Endometrium (tissue), 2 donors: ENCODE measurements at regions not wholly inside any gene's neighbourhood (a gene's known extent, or its start where the extent isn't known, plus 50 kb on each side); places are given as distances from the start of the nearest gene placed in this dataset.
"Not testable (repeated sequence)": the region's sequence is repeated elsewhere in the genome, so short reads cannot be mapped to it uniquely, and the experiment has no call there.

Experiments
- FAIRE-seq: peaks from 2 replicates; lab custom pipeline; 2012; peaks lifted over from hg19 to GRCh38; lab: Jason Lieb, UNC
- donor health status: control.
- donor health status: control.

DNA sequence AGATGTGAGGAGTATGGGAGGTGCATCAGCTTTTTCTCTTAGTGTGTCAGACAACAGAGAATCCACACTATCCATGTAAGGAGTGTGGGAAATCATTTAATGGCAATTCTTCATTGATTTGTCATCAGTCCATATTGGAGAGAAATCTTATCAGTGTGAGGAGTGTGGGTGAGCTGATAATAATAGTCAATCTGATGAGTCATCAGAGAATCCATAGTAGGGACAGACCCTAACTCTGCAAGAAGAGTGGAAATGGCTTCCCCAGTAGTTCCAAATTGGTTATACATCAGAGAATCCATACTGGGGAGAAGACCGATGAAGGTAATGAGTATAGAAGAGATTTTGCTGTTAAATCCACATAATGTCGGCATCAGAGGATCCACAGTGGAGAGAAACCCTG, 150.5 kb upstream of the THUMPD2 start:
- FAIRE-seq, result no peak

DNA sequence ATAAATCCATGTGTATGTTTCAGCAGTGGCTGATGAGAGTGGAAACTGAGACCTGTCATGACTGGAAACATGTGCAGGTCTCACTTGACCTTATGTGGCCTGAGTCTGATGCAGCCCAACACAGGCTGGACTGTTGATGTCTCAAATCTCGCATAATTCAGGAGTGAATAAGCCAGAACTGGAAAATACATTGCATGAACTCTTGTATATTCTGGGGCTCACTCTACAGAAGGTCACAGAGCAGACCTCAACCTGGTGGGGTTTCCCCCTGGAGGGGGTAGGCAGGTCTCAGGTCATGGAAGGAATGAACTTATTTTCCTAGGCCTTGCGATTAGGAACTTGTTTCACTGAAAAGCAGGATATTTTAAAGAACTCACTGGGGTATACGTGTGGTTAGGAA, 146.3 kb upstream of the THUMPD2 start:
- FAIRE-seq, result no peak

DNA sequence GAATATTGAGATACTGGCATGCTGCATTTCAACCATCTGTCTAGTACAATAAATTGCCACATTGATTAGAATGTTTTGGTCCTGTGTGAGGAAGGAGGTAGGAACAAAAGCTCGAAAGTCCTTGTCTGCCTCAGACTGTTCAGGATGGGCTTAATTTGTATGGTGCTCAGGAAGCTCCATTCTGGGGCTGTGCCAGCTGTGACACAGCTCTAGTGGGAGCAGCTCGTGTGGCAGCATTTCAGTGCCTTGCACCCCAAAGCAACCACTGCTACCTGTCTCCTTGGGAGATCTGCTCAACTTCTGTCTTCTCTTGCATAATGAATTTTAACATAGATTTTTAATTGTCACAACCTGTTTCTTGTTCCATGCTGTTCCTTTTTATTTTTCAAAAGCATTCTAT, 144.4 kb upstream of the THUMPD2 start:
- no peak for FAIRE-seq

DNA sequence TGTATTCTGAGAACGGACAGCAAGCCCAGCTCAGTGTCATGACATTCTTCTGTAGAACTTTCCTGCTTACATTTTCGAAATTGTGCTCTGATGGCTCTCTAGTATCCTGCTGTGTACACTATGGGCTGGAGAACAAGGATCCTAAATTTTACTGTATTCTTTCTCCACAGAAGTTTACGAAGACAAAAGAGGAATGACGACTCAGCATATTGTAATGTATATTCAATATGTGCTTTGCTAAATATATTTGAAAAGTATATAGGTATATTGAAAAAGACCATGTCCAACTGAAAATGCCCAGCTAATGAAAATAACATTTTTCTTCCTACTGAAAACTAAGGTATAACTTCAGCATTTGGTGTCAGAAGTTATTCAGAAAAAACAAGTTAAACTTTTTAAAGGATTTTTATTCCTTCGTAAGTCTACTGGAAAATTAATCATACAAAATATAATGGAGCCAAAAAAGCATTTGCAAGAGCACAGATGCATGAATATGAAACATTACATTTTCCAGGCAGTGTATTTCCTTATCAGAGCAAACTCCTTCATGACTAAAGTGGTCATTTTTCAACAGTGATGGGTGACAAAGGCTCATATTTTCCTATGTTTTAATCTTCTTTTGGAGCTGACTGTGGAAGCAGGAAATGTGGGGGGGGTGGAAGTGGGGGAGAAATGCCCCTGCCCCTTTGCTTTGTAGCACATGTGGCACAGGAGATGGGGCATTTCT, 143.8 kb upstream of the THUMPD2 start:
- FAIRE-seq, result no peak

DNA sequence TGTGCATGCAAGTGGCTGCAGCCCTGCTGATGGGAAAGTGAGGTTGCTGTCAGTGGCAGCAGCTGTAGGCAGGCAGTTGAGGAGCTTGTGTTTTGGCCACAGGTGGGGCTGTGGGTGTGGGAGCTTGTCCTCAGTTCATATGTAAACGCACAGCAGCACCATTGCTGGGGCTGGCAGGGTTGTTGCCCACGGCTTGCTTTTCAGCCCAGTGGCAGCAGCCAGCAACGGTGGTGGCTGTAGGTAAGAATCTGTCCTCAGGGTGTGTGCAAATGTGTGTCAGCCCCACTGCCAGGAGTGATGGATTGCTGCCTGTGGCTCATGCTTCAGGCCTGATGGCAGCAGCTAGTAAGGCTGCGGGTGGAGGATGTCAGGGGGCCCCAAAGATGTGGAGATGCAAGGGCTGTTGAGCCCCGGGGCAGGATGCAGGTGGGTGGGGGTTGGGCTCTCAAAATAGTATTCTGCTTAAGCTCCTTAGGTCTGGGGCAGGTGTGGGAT, 141.3 kb upstream of the THUMPD2 start:
- FAIRE-seq, result no peak

DNA sequence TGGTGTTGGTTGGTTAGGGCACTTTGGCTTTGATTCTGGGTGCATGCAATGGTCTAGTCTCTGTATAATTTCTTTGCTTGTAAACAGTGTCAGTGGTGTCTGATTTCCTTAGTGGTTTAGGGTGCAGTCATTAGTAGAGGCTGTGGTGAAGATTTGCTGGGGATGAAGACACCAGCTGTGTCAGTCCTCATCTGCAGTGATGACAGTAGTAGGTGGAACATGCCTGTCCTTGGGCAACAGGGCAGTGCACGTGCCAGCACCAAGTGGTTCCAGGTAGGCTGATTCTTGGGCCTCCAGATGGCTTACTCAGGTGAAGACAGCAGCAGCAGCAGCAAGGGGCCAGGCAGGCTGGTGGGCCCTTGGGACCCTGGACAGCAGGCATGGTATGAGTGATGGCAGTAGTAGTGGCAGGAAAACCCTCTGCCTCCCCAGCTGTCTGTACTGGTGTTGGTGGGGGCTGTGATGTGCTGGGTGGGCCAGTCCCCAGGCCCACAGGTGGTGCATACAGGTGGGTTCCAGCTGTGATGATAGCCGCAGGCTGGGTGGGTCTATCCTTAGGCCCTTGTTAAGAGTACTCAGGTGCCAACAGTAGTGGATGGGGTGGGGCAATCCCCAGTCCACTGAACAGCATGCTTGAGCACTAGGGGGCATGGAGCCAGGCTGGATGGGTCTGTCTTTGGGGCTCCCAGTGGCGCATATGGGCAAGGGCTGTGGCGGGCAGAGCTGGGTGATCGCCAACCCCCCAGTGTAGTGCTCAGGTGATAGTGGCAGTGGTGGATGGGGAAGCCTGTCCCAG, 140.7 kb upstream of the THUMPD2 start:
- FAIRE-seq, result no peak

DNA sequence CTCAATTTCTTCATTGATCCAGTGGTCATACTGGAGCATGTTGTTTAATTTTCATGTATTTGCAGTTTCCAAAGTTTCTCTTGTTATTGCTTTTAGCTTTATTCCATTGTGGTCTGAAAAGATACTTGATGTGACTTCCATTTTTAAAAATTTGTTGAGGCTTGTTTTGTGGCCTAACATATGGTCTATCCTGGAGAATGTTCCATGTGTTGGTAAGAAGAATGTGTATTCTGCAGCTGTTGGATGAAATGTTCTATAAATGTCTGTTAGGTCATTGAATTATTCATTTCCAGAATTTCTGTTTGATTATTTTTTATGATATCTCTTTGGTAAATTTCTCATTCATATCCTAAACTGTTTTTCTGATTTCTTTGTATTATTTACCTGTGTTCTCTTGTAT, 139.8 kb upstream of the THUMPD2 start:
- FAIRE-seq, result no peak

DNA sequence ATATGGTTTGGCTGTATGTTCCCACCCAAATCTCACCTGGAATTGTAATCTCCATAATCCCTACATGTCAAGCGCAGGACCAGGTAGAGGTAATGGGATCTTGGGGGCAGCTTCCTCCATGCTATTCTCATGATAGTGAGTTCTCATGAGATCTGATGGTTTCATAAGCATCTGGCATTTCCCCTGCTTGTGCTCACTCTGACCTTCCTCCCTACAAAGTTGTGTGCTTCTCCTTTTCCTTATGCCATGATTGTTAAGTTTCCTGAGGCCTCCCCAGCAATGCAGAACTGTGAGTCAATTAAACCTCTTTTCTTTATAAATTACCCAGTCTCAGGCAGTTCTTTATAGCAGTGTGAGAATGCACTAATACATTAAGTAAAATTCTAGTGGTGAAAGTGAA, 138.3 kb upstream of the THUMPD2 start:
- FAIRE-seq, result not testable (repeated sequence)

DNA sequence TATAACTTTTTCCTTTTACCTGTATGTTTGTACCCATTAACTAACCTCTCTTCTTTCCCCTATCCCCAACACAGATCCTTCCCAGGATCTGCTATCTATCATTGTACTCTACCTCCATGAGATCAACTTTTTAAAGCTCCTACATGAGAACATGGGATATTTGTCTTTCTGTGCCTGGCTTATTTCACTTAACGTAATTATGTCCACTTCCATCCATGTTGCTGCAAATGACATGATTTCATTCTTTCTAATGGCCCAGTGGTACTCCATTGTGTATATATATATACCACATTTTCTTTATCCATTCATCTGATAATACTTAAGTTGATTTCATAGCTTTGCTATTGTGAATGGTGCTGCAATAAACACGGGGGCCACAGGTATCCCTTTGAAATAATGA, 135.9 kb upstream of the THUMPD2 start:
- no peak for FAIRE-seq

DNA sequence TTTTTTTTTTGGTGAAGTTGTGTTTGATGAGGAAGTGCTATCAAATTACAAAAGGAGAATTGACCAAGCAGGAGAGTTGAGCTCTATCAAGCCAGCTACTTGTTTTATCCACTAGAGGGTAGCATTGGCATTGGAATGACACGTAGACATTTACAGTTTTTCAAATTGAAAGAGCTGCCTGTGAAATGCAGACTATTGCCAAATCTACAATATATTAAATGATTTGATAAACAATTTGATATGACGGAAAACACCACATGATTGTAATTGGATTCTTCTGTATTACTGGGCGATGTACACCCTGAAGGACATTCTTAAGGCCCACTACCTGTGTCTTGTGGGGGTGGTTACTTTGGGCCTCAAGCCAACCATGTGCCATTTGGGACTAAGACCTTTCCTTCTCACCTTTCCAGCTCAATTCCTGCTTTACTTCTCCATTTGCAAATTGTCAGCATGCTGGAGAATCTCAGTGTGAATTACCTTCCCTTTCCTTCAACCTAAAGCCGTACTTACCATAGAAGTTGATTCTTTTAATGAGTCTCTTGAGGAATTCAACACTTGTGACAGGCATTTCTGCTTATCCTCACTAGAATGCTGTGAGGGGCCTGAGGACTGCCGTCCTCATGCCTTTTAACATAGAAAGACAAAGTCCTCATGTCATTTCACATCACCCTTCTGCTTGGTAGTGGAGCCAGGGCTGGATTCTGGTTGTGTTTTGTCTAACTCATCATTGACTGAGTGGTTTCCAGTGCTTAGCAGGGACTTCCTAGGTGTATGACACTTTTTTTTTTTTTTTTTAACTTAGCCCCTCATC, 134.8 kb upstream of the THUMPD2 start:
- peak; percentile 99 for FAIRE-seq

DNA sequence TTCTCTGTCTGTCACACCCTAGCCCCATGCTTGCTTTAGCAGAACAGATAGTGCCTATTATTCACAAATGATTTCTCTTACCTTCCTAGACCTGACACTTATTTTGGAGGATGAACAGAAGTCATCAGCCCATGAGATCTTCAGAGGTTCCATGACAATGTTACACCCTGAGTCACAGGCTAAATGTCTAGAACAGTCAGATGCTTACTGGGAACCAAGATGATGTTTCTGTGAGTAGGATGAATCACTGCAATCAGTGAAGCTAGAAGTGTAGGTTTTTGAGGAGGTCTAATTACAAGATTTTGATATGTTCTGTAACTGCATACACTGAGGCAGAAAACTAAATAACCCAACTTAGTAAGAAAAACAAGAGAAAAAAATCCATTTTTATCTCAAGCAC, 123.0 kb upstream of the THUMPD2 start:
- FAIRE-seq, result no peak

DNA sequence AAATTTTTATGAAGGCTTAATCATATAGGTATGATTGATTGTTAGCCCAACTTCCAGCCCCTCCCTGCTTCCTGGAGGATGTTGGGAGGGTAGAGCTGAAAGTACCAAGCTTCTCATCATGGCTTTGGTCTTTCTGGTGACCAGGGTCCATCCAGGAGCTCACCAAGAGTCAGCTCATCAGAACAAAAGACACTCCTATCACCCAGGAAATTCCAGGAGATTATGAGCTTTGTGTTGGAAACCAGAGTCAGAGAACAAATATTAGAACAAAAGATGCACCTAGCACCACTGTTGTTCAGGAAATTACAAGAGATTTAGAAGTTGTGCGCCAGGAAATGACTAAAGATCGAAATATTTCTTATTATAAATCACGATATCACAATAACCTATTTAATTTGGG, 119.9 kb upstream of the THUMPD2 start:
- no peak for FAIRE-seq

DNA sequence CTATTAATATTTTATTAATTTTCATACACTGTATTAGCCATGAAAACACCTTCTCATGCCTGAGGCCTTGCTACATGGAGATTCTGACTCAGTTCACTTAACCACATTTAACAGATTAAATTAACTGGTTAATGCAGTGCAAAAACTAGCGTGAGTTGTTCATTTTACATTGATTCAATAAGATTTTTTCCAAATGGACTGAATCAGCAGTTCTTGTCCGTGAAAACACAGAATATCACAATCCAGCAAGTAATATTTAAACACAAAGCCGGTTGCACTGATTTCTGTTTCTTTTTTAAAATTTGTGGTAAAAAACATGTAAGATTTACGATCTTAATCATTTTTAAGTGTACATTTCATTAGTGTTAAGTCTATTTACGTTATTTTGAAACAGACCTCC, 118.2 kb upstream of the THUMPD2 start:
- no peak for FAIRE-seq

DNA sequence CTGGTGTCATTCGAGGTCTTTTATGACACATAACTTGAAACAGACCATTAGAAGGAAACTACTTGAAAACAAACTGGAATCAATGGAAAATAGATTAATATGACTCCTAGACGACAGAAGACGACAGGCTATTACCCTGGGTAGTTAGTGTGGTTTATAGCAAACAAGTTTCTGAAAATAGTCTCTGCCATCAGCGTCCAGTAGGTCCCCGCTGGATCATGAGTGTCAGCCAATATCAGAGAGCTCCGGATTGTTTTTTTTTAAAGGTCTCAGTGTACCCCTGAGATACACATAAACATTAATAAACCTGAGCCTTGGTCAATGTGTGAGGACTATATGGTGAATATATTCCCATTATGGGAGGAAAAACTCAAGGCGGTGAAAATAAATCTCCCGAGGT, 115.0 kb upstream of the THUMPD2 start:
- FAIRE-seq, result no peak

DNA sequence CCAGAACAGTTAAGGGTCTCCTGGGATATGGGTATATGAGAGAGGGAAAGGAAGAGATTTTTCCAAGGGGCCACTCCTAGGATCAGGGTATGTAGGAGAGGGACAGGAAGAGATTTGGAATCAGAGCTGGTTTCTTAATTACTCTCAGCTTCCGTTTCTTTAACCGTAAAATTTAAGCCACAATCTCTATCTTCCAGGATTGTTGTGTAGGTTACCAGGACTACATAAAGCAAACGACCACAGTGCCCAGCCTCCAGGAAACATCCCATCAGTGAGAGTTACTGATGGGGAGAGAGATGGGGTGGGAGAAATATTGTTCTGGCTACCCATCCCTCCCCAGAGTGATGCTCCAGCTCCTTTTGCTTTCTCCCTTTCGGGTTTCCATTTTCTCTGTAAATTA, 114.6 kb upstream of the THUMPD2 start:
- no peak for FAIRE-seq

DNA sequence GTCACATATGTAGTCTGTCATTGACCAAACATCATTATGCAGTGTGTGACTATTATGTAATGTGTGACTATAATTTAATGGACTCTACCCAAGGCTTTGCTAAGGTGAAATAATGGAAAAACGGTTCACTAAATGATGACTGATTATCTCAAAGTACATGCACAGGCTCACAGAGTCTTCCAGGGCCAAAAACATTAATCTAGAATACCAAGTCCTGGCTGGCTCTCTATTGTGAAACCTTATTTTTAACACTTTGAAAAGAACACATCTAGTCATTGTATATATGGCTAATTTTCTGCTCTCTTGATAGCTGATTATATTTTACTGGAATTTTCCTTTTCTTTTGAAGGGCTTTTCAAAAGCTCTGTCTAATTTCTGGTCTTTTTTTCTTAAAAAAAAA, 102.9 kb upstream of the THUMPD2 start:
- FAIRE-seq, result no peak

DNA sequence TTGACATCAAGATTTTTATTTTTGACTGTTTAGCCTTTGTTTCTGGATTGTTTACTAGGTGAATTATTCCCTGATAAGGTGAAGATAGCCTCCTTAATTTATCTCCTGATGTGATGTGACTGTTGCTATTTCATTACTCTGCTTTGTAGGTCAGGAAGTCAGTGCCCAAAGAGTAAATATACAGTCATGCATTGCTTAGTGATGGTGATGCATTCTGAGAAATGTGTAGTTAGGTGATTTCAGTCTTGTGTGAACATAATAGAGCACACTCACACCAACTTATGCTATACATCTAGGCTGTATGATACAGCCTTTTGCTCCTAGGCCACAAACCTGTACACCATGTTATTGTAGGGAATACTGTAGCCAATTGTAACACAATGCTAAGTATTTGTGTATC, 102.4 kb upstream of the THUMPD2 start:
- no peak for FAIRE-seq

DNA sequence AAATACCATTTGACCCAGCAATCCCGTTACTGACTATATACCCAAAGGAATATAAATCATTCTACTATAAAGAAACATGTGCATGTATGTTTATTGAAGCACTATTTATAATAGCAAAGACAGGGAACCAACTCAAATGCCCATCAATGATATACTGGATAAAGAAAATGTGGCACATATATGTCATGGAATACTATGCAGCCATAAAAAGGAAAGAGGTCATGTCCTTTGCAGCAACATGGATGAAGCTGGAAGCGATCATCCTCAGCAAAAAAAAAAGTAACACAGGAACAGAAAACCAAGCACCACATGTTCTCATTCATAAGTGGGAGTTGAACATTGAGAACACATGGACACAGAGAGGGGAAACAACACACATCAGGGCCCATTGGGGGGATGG, 99.9 kb upstream of the THUMPD2 start:
- not testable (repeated sequence) for FAIRE-seq

DNA sequence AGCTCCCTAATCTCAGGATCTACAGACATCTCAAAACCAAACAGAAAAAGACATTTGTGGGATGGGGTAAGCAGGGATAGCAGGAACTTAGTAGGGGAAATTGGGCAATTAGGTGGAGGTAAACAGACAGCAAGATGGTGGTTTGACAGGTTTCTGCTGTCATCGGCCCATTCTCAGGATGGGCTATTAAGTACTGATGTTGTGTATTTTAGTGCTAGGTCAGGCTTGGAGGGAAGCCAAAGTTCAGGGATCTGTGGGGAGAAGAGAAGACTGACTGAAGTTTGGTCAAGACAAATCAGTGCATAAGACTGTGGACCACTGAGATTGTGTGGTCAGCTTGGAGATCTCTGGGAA, 96.8 kb upstream of the THUMPD2 start:
- no peak for FAIRE-seq

DNA sequence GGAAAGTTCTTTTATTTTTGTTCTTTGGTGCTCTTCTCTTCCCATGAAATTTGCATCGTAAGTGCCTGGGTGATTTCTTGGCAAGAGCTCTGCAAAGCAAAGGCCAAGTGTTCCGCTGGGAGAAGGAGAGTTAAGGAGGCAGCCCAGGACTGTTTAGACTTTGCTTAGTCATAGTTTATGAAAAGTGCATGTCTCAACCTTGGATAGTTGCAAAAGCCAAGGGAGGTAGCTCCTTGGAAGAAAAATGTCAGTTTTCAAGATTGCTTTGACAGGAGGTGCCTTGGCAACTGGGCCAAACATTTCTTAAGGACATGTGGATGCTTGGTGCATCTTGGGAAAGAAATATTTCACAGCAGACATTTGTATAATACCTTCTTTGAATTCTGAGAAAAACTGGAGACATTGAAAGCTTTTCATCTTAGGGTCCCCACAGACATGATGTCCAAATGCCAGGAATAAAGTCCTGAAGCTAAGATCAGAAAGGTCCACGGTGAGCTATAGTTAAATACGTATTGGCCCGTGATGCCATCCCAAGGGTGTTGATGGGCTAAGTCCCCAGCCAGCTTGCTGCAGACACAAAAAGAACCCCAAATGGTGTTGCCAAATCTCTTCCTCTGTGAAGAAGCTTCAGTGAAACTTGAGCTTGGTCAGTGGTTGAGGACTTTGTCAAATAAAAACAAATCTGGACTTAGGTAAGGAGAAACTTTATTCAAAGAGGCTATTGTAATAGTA, 96.3 kb upstream of the THUMPD2 start:
- no peak for FAIRE-seq

DNA sequence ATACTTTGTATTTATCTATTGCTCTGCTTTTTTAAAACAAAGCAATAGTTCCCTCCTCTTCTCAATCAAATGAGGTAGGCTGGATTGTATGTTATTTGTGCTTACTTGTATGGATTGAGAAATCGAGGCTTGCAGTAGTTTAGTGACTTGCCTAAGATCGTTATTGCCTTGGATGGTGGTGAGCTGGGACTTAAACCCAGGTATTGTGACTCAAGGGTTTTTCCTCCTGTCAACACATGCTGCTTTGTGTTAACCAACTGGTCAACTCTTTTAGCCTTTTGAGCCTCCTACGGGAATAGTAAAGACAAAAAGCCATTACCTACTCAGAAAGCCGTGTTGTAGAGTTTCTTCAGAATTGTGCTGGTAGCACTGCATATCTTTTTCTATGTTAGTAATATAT, 95.2 kb upstream of the THUMPD2 start:
- no peak for FAIRE-seq

DNA sequence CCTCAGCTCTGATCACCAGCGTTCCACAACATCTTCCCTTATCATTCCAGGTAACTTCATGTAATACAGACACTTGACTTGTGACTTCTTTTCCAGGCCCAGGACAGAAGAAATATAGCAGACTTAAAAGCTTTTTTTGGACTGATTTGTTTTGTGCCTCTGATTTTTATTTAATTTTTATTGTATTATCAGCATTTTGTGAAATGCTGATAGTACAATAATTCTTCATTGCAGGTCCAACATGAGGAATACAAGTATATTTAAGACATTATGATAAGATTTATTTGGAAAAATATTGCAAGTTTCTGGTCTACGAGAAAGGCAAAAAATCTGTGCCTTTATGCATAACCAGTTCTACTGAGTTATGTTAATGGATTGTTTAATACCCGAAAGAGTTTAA, 94.5 kb upstream of the THUMPD2 start:
- no peak for FAIRE-seq
